NCI-H1417 treated with DMSO at 0.1 percent for 48 hours (cell line): ENCODE measurements at regions not wholly inside any gene's neighbourhood (a gene's known extent, or its start where the extent isn't known, plus 50 kb on each side); places are given as distances from the start of the nearest gene placed in this dataset.

ENCODE experiments used
- DNase-seq: peaks from one replicate; lab custom pipeline; 2025; lab: John Stamatoyannopoulos, UW

GRCh38 chr2:2926009-2926857, 451.4 kb downstream of the EIPR1 start:
- DNase-seq, result no peak

GRCh38 chr2:2922156-2922555, 455.5 kb downstream of the EIPR1 start:
- DNase-seq, result no peak

GRCh38 chr2:2921011-2921720, 456.5 kb downstream of the EIPR1 start:
- no peak for DNase-seq

DNA sequence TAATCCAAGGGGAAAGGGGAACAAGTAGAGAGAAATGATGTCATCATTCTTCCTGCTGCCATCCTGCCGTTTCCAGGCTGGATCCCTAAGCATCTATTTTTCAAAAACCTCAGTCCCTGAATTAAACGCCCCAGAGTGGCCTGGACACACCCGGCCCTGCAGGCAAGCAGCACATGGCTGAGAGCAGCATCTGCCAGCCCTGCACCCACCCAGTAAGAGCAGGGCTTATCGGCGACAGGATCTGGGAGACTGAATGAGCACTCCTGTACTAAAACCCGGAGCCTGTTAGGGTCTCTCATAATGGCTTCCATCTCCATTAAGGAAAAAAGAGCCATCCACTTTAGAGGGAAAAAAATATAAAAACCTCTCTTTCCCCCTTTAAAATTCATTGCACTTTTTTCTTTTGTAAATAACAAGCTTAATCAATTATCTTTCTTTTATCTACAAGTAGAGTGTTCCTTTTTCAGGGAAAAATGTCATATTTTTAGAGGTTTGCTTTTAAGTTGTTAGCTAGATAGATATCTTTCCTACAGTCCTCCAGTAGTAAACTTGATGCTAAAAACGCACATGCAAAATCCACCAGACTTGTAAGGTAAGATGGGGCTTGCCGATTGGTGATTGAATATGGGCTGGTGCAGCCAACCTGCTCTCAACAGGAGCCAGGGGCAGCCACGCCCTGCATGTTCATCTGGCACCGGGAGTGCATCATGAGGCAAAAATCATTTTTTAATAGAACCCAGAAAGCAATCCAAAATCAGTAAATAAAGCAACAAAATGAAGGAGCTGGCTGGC, 457.8 kb downstream of the EIPR1 start:
- DNase-seq, result no peak

DNA sequence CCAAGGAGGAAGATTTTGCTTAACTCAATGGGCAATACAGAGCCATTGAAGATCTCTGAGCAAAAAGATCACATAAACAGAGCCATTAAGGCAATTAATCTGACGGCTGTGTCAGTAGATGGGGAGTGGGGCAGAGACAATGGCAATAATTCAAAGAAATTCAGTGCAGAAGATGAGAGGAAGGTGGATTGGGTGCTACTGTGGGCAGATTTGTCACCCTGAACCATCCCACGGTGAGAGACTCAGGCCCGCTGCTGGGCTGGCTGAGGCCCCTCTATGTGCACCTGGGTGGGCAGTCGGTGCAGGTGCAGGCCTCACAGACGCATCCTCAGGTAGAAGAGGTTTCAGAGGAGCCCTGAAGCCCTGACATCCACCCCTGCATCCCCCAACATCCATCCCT, 458.6 kb downstream of the EIPR1 start:
- no peak for DNase-seq

- DNase-seq, result no peak
Observed at GRCh38 chr2:2916621-2917020, 461.0 kb downstream of the EIPR1 start.

- DNase-seq, result no peak
Observed at GRCh38 chr2:2914252-2914651, 463.4 kb downstream of the EIPR1 start.

- no peak for DNase-seq
Observed at GRCh38 chr2:2913601-2914120, 464.0 kb downstream of the EIPR1 start.

GRCh38 chr2:2912731-2913130, 464.9 kb downstream of the EIPR1 start:
- no peak for DNase-seq

DNA sequence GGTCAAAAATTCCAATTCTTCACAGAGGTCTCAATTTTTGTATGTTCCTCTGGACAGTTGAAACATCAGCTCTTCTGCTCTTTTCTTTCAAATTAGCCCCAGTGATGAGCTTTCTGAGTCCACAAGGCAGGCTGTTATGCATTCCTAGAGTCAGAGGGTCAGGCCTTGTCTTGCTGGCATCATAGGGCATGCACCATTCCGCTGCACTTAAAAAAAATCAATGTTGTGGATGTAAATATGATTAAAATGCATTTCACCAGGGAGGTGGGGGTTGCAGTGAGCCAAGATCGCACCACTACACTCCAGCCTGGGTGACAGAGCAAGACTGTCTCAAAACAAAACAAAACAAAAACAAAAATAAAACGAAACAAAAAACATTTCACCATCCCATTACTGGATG, 465.3 kb downstream of the EIPR1 start:
- DNase-seq, result no peak

DNA sequence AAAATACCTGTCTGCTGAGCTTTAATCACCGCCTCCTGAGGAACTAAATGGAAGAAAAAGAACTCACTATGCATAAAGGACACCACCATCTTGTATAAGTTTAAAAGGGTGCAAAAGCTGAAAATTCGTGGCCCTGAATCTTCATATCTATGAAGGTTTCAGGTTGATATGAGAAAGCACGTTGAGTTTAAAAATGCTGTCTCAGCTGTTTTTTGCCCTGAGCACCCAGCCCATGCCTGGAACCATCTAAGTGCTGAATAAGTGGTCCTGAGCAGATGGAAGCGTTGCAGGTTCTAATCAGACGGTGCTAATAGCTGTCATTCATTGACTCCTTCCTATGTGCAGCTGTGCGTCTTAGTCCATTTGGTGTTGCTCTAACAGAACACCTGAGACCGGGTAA, 467.4 kb downstream of the EIPR1 start:
- DNase-seq, result no peak

- no peak for DNase-seq
Observed at GRCh38 chr2:2909086-2910035, 468.3 kb downstream of the EIPR1 start.

DNA sequence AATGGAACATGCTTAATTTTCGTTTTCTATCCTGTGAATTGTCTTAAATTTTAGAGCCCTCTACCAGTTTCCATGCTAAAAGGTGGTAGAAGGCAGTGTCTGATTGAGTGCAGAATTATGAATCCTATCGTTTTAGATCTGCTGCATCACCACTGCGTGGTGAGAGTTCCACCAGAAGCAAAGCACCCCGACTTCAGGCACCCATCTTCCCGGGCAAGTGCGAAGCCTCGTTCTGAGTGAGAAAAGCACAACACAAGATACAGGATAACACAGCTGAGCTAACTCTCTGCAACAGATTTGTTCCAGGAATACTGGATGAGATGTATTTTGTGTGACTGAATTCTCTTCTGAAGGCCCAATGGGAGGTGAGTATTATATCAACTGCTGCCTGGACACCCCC, 471.5 kb downstream of the EIPR1 start:
- no peak for DNase-seq

DNA sequence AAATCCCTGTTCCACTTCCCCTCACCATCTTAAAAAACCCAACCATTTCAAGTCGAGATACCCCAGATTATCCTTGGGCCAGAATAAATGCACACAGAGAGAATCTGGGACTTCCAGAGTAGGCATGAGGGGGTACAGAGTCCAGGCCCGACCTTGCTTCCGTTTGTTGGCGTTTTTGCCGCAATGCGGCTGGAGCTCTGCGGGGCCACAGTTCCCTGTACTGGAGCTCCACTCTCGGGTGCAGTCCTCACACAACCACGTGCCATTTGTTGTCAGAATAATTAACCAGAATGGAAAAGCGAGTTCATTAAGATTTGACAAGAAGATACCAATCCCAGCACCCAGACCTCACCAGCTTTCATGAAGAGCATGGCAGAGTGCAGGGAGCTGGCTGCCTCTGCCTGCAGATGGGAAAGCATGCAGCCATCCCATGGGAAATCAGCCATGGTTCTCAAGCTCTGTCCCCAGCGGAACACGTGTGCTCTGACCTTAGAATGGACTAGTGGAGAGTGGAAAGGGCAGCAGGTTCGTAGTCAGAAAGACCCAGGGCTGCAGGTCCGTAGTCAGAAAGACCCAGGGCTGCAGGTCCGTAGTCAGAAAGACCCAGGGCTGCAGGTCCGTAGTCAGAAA, 472.8 kb downstream of the EIPR1 start:
- DNase-seq, result no peak

DNA sequence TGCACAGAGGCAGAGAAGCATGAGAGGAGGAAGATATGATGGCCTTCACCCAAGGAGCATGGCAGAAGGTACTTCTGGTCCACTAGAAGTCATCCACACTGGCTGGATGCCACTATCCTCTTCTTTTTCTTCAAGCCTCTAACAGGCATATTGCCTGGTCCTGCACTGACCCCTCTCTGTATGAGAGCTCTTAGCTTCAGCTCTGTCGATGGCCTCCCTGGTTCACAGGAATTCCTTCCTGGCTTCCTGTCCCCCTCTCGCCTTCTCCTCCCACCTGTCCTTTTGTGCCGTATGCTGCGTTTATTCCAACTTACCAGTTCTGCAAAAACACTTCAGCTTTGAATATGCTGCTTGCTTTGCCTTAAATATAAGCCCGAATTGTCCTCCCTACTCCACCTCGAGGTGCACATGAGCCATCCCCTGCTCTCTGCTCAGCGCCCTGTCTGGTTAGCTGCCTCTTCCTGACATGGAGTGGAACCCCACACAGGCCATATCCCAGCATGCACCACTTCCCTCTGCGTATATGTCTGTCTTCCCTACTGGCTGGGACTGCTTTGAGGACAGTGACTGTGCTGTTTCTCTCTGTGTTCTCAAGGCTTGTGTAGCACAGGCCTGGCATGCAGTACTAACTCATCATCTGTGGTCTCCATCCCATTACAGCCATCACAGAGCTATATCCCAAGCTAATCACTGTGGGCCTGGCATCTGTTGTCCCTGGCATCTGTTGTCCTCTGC, 474.9 kb downstream of the EIPR1 start:
- no peak for DNase-seq

GRCh38 chr2:2901384-2902345, 476.0 kb downstream of the EIPR1 start:
- no peak for DNase-seq

- DNase-seq, result no peak
Observed at GRCh38 chr2:2899826-2900225, 477.8 kb downstream of the EIPR1 start.

- no peak for DNase-seq
Observed at GRCh38 chr2:2898744-2899143, 478.9 kb downstream of the EIPR1 start.

GRCh38 chr2:2896643-2897042, 481.0 kb downstream of the EIPR1 start:
- DNase-seq, result no peak
